NCI-H82 treated with DMSO at 0.1 percent for 48 hours (cell line): ENCODE measurements at regions not wholly inside any gene's neighbourhood (a gene's known extent, or its start where the extent isn't known, plus 50 kb on each side); places are given as distances from the start of the nearest gene placed in this dataset.

ENCODE experiments used
- DNase-seq: peaks from one replicate; lab custom pipeline; 2025; ENCODE audit not compliant: unreplicated experiment; lab: John Stamatoyannopoulos, UW

- no peak for DNase-seq
Measured at GRCh38 chr15:85889956-85890619, 95.4 kb upstream of the KLHL25 start.

GRCh38 chr15:85890620-85890980 lies 95.9 kb upstream of the KLHL25 start:
- no peak for DNase-seq

DNA sequence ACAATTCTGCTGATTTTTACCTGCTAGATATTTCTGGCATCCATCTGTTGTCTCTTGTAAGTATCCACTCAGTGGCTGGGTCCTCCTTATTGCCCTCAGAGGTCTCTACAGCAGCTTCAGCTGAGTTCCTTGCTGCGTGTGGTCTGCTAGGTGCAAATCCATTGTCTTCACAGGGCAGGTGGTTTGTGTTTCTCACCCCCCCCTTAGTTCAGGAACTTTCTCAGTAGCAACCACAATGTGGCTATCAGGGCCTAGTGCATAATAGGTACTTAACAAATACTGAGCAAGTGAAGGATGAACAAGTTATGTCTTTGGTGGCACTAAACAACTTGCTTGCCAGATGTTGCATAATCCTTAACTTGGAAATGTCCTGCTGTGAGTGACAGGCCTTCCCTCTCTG lies 96.7 kb upstream of the KLHL25 start:
- DNase-seq = no peak

GRCh38 chr15:85892232-85892631 lies 97.5 kb upstream of the KLHL25 start:
- no peak for DNase-seq

- no peak for DNase-seq
Measured at GRCh38 chr15:85897207-85897894, 102.6 kb upstream of the KLHL25 start.

GRCh38 chr15:85897895-85898717 lies 103.4 kb upstream of the KLHL25 start:
- no peak for DNase-seq

DNA sequence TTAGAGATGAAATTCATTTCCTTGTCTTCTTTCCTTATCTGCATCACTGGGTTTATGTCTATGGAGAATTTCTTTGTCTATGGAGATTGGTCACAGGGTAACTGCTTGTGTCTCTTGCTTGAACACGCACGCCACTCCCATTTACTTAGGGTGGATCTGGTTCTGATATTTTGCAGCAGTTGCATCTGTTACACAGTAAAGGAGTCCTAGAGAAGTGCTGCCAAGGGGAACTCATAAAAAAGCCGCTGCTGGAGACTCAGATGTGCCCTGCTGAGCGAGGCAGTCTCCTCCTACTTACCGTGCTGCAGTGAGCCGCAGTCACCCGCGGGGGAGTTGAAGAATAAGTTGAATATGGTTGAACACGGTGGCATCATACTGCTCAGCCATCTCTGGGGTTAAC lies 105.2 kb upstream of the KLHL25 start:
- DNase-seq = no peak

GRCh38 chr15:85905751-85906450 lies 111.2 kb upstream of the KLHL25 start:
- DNase-seq = no peak

GRCh38 chr15:85906640-85907039 lies 111.9 kb upstream of the KLHL25 start:
- no peak for DNase-seq

GRCh38 chr15:85910834-85911233 lies 116.1 kb upstream of the KLHL25 start:
- DNase-seq = no peak

GRCh38 chr15:85913461-85913860 lies 118.7 kb upstream of the KLHL25 start:
- DNase-seq = no peak

GRCh38 chr15:85920956-85921355 lies 126.2 kb upstream of the KLHL25 start:
- DNase-seq = no peak

DNA sequence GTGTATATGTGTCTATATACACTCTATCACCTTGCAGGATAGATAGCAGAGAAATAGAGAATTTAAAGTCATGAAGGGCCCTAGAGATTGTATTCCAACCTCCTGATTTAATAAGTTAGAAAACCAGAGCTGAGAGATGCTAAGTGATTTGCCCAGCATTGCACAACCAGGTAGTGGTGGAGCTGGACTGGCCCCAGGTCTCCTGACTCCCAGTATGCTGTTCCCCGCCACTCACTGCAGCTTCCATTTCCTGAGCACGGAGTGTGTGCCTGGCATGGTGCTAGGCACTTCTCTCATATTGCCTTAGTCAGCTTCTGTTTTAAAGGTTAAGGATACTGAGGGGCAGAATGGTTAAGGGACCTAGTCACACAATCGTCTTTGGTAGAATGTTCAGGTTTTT lies 129.4 kb upstream of the KLHL25 start:
- no peak for DNase-seq

GRCh38 chr15:85925649-85926237 lies 131.0 kb upstream of the KLHL25 start:
- no peak for DNase-seq

DNA sequence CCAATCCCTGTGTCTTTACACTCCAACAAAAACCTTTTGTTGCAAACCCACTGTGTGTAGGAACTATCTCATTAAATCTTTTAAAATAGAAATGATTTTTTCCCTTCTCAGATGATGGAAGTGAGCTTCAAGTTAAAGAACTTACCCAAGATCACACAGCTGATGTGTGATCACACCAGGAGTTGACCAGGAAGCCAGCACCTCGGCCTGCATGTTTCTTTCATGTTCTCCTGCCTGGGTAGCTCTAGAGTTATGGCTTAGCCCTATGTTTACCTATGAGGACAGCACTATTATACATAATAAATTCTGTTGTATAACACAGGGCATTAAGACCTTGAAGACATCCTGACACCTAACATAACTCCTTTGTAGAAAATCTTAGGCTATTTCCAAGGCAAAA lies 132.1 kb upstream of the KLHL25 start:
- no peak for DNase-seq

DNA sequence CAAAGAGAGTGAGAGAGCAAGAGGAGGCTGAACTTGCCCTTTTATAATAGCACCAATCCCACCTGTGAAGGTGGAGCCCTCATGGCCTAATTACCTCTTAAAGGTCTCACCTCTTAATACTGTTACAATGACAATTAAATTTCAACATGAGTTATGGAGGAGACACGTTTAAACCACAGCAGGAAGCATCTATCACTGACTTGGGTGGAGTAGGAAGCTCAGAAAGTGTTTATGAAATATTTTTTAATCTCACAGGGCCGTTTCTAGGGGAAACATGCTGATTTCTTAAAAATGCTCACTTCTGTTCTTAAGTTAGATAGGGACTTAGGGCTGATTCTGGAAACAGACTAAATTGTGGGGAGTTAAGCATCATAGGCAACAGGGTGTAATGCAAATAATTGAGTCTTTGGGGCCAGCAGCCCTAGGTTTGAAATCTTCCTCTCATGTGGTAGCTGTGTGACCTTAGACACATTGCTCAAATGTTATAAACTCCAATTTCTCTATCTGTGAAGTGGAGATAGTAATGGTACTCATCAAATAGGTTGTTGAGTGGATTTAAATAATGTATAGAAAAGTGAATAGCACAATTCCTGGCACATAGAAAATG lies 133.3 kb upstream of the KLHL25 start:
- no peak for DNase-seq

DNA sequence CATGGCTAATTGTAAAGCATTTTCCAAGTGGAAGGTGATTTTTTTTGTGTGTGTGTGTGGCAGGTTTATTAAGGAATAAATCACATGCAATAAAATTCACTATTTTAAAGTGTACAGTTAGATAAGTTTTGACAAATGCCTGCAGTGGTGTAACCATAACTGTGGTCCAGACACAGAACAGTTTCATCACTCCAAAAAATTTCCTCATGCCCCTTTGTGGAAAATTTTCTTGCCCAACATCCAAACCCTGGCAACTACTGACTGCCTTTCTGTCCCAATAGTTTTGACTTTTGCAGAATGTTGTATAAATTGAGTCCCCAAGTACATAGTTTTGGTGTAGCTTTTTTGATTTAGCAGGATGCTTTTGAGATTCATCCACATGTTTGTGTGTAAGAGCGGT lies 135.1 kb upstream of the KLHL25 start:
- DNase-seq = no peak

- DNase-seq = no peak
Measured at GRCh38 chr15:85932391-85932790, 137.7 kb upstream of the KLHL25 start.

- DNase-seq = no peak
Measured at GRCh38 chr15:85934691-85935090, 140.0 kb upstream of the KLHL25 start.

DNA sequence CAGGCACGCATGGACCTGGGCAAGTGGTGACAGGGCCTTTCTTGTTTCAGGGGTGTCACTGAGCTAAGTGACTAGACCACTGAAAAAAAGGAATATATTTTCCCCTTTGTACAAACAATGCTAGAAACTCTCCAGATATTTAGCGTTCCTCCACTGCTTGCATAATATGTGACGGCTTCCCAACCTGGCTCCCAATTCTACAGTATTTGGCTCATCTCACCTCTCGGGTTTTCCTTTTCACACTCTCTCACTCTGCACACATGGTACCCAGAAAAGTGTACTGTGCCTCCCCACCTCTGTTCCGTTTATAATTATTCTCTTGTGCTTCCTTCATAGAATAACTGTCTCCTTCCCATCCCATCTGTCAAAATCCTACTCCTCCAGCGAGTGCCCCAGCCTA lies 140.5 kb upstream of the KLHL25 start:
- DNase-seq = no peak

DNA sequence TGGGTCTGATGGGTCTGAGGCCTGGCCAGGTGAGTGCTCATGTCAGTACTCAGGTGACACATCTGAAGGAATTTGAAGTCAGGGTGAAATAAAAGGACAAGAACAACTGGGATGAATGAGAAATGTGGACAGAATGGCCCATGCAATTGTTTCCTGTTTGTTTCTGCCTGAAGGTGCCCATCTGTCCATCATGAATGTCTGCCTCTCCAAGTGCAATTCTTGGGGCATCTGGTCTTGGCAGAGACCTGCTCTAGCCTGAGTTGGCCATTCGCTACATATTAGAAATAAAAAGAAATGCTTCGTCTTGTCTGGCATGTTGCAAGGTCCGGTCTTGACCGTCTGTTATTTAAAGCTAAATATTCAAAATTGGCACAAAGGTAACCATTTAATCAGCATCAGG lies 142.0 kb upstream of the AGBL1 start:
- no peak for DNase-seq
